RCC 7860 (cell line): ENCODE measurements at regions not wholly inside any gene's neighbourhood (a gene's known extent, or its start where the extent isn't known, plus 50 kb on each side); places are given as distances from the start of the nearest gene placed in this dataset.
"Not testable (repeated sequence)": the region's sequence is repeated elsewhere in the genome, so short reads cannot be mapped to it uniquely, and the experiment has no call there.

Experiments used
- DNase-seq: peaks from one replicate; pipeline ENCODE4 v3.0.0-alpha.2; 2015; ENCODE audit warnings: low spot score
- FAIRE-seq: peaks from 2 replicates; lab custom pipeline; 2012; peaks lifted over from hg19 to GRCh38; lab: Jason Lieb, UNC

DNA sequence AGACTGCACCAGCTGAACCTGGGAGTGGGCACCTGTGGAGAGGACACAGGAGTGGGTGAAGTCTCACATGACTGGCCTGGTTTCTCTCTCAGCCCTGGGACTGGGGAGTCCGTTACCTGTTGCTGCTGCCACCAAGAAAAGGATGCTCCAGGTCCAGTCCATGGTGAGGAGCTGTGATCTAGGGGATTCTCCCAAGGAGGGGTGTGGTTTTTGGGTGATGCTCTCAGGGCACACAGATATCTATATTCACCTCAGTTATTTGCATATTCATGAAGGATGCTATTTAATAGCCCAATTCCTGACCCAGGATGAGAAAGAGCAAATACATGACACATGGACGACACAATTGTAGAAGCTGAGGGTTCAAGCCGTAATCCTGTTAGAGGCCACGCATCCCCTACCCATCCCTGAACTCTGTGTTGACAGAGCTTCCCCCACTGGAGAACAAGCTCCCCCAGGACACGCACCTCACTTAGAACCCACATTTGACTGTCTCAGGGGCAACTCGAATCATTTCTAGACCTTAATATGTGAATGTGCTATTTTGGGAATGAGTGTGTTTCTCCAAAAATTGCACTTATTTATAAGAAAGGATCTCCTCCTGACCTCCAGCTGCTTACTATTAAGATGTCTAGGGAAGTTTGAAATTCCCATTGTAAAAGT is 658.9 kb downstream of the TMEM121 start:
- not testable (repeated sequence) for FAIRE-seq

DNA sequence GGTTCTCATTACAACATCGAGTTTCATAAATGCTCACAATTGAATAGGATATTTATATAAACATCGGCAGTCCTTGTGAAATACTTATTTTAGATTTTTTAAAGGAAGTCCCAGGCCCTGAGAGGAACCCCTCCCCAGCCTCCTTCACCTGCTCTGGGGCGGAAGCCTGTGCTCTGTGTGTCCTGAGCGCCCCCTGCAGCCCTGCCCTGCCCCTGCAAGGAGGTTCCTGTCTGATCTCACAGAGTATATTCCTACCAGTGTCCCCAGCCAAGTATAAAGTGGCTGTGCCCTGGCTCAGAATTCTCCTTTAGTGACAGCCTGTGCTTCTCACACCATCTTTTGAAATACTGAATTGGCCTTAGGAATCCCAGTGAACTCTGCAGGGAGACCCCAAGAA is 659.5 kb downstream of the TMEM121 start:
- no peak for FAIRE-seq
- DNase-seq: no peak

More for the DNA sequence above, 658.9 kb downstream of the TMEM121 start:
- DNase-seq: not testable (repeated sequence)

DNA sequence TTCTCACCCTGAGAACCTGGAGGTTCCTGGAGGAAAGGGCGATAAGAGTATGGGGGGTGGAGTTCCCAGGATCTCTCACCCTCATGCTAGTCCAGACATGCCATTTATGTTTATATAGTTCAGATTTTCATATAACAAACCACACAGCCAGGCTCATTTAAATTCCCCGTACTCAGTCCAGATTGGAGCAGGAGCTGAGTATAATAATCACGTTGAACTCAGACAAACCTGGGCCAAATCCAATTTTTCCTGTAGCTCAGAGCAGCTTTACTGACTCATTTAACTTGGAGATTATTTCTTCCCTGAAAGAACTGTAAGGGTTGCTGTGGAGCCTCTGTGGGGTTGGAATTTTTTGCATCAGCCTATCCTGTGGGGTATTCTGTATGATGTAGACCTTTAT is 660.8 kb downstream of the TMEM121 start:
- no peak for FAIRE-seq
- no peak for DNase-seq

DNA sequence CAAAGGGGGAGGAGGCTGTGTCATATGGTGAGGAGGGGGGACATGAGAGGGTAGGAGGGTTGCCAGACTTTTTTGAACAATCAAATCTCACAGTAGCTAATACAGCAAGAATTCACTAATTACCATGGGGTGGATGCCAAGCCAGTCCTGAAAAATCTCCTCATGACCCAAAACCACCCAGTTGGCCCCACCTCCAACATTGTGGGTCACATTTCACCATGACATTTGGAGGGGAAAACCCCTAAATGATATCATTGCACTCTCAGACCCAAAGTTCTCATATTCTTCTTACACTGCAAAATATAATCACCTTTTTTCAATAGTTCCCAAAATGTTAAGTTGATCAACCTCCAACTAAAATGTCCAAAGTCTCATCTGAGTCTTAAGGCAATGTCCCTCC is 666.3 kb downstream of the TMEM121 start:
- not testable (repeated sequence) for DNase-seq, FAIRE-seq

DNA sequence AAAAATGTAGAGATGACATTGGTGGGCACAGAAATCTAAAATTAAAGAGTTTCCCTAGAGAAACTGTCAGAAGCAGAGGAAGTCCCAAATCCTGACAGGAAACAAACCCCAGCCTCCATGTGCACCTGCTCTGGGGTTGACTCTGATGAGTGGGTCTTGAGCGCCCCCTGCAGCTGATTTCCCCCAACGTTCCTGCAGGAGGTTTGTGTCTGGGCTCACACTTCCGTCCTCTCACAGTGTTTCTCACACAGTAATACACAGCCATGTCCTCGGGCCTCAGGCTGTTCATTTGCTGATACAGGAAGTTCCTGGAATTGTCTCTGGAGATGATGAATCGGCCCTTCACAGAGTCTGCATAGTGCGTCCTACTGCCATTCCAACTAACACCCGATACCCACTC is 670.1 kb downstream of the TMEM121 start:
- not testable (repeated sequence) for FAIRE-seq, DNase-seq

DNA sequence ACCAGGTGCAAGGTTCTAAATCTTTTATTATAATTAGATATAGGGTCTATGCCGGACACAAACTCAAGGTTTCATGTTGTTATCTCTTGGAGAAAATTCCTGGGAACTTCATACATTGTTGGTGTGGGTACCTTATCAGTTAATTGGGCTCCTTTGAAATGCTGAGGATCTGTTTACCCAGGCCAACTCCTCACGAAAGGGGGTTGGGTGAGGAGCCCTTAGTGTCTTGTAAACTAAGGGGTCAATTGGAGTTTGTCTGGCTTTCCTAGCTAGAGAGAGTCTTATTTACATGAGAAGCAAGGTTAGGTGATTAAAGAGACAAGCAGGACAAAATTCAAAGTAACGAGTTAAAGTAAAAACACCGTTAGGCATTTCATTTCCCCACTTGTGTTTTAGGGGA is 670.9 kb downstream of the TMEM121 start:
- FAIRE-seq, DNase-seq: not testable (repeated sequence)

DNA sequence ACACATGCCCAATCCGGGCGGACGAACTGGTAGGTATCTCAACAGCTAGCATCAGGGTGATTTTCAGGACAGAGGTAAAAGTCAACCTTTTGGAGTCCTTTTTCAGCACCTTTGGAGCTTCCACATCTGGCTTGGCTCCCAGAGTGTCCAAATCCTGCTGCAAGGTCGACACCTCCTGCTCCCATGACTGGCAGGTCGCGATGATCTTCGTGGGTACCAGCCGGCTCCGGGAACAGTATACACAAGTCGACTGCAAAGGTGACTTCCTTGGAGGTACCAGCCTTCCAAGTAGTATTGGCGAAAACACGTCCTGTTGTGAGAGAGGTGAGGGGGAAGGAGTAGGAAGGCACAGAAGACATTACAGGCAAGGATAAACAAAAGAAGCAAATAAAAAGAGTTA is 672.7 kb downstream of the TMEM121 start:
- FAIRE-seq: no peak

DNA sequence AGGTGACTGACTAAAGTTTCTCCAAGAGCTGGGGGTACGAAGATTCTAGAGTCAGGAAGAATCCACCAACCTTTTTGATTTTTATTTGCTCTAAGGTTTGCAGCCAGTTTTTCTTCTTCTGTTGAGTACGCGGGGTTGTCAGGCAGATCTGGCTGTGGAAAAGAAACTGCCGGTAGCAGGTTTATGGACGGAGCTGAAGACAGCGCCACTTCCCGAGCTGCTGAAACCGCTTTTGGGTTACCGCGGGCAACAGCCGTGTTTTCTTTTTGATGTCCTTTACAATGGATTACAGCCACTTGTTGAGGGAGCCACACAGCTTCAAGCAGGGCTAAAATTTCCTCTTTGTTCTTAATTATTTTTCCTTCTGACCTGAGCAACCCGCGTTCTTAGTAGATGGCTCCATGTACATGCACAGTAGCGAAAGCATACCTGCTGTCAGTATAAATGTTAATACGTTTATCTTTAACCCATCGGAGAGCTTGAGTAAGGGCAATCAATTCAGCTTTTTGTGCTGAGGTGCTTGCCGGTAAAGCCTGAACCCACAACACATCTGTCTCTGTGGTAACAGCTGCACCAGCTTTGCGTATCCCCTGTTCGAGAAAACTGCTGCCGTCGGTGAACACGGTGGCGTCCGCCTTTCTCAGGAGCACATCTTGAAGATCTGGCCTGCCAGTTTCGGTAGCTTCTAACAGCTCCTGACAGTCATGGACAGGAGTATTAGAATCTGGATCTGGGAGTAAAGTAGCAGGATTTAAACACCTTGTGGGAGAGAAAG is 674.3 kb downstream of the TMEM121 start:
- DNase-seq: no peak
- FAIRE-seq: no peak

More for the DNA sequence above, 672.7 kb downstream of the TMEM121 start:
- DNase-seq: no peak

DNA sequence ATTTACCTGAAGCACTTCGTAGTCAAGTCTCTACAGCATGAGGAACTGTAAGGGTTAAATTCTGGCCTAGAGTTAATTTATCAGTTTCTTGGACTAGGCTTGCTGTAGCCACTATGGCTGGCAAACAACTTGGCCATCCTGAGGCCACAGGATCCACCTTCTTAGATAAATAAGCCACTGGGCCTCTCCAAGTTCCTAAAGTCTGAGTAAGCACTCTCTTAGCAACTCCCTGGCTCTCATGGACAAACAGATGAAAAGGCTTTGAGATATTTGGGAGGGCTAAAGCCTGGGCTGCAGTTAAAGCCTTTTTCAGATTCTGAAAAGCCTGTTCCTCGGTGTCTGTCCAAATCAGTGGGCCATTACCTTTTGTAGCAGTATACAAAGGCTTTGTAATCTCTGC is 675.0 kb downstream of the TMEM121 start:
- no peak for FAIRE-seq
- DNase-seq: no peak

DNA sequence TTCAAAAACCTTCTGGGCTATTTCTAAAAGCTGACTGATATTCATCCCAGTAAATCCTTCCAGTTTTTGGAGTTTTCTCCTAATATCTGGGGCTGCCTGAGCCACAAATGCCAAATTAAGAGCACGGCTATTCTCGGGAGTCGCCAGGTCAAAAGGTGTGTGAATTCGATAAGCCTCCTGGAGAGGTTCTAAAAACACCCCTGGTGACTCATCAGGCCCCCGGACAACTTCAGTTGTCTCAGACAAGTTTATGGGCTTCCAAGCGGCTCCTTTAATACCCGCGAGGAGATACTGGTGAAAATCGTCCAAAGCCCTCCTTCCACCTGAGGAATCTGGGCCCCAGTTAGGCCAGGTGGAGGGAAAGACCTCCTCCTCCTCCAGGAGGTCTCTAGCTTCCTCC is 677.1 kb downstream of the TMEM121 start:
- no peak for FAIRE-seq
- no peak for DNase-seq

DNA sequence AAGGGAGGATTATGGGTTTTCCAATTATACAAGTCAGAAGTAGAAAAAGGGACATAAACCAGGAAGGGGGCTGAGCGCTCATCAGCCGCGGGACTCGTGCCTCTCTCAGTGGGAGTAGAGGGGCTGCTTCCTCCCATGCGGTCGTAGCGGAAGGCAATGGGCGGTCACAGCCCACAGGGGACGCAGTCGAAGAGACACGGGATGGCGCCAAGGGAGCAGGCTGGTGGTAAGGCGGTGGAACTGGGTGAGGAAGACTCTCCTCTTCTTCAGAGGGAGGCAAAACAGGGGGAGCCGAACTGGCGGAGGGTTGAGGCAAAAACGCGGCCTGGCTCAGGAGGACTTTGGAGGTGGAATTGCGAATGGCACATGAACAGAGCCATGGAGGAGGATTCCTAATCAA is 677.7 kb downstream of the TMEM121 start:
- DNase-seq (no peak), FAIRE-seq (no peak)

DNA sequence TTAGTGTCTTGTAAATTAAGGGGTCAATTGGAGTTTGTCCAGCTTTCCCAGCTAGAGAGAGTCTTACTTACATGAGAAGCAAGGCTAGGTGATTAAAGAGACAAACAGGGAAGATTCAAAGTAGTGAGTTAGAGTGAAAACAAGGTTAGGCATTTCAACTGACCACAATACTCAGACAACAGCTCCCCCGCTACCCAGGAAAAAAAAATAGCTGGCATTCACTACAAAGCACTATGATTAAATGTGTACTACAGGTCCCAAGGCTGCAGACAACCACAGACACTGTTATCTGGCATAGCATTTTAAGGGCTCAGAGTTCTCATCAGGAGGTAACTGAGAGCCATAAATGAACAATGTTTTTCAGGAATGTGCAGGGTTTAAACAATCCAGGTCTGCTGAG is 680.9 kb downstream of the TMEM121 start:
- DNase-seq (no peak), FAIRE-seq (no peak)

DNA sequence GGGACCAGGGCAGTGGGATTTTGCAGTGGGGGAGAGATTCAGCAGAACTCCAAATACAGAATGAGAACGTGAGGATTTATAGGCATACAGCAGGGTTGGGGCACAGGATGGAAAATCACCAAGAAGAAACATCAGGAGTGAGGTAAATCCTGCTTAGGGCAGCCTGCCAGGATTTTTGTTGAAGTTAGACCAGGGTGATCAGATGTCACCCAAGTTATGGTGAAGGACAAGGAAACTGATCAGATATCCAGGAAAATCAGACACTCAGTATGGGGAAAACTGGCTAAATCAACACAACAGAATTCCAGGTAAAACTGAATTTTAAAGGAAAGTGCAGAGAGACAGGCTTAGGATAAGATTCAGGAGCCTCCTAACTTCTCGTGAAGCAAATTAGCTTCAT is 682.4 kb downstream of the TMEM121 start:
- no peak for DNase-seq
- no peak for FAIRE-seq

DNA sequence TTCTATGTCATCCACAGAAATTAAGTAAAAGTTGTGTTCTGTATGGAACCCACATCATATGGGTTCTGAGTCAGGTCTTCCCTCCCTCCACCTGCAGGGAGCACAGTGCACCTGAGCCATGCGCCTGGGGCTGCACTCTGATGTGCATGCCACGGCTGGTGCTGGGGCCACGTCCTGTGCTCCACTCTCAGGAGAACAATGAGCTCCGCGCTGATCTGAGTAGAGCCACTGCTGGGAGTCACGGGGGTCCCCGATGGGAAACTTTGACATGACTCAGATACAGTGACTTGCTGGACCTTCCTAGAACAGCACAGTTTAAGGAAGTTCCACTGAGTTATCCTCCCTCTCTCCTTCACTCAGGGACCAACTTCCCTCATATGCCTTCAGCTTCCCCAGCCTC is 683.4 kb downstream of the TMEM121 start:
- FAIRE-seq: no peak

DNA sequence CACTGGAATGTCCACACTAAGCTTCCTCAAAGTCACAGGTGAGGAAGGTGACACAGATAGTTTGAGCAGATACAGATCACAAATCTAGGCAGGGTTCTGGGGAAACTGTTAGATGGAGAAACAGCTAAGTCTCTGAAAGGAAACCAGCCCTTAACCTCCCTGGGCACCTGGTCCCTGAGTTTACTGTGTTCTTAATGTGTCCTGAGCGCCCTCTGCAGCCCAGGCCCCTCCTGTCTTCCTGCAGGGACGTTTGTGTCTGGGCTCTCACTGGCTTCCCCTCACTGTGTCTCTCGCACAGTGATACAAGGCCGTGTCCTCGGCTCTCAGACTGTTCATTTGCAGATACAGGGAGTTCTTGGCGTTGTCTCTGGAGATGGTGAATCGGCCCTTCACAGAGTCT is 684.3 kb downstream of the TMEM121 start:
- DNase-seq: no peak

More for the DNA sequence above, 683.4 kb downstream of the TMEM121 start:
- DNase-seq: no peak

DNA sequence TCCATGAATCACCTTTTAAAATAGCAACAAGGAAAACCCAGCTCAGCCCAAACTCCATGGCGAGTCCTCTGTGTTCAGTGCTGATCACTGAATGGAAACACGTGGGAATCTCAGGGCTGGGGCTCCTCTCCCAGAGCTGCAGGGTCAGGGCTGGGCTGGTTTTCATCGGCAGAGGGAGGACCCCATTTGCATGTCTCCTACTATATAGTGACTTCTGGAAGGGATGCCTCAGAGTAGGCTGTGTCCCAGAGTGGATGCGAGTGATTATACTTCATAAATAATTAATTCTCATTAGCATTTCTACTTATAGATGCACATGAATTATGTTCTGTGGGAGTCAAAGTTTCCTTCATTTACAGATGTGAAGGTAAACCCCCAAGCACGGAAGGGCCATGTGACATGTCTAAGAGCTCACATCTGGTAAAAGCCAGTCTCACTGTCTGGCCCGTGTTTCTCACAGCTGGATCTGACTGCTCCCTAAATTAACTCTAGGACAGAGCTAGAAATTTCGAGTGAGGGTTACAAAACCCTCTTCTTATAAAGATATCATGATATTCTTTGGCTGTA is 685.0 kb downstream of the TMEM121 start:
- FAIRE-seq (no peak), DNase-seq (no peak)

More for the DNA sequence above, 684.3 kb downstream of the TMEM121 start:
- no peak for FAIRE-seq

DNA sequence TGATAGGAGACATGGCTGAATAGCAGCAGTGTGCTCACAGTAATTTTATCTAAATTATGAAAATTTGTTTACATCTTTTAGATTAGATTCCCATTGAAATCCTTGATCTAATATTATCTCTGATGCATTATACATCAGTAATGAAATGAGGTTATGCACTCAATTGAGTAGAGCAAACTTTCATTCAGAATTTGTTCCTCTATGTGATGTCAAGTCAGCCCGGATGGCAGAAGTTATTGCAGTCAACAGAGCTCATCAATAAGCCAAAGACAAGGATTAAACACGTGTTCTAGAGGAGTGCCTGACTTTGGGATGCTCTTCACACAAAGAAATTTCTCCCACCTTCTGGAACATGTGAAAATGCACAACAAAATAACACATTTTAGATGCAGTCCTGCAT is 688.8 kb downstream of the TMEM121 start:
- FAIRE-seq: no peak
- no peak for DNase-seq

DNA sequence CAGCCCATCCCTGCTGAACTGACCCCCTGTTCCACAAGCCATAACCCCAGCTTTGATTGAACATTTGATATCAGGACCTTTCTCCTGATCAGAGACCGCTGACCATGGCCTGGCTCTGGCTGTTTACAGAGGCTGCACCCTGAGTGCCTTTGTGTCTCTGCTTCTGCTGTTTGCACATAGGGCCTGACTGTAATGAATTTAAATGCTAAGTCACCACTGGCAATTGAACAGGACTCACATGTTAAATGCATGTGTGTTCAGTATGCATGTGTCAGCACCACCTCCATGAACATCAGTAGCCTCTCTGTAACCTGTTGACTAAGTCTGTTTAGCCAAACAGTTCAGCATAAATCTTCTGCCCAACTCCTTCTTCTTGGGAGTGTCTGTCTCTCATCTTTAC is 690.3 kb downstream of the TMEM121 start:
- no peak for FAIRE-seq
- no peak for DNase-seq

DNA sequence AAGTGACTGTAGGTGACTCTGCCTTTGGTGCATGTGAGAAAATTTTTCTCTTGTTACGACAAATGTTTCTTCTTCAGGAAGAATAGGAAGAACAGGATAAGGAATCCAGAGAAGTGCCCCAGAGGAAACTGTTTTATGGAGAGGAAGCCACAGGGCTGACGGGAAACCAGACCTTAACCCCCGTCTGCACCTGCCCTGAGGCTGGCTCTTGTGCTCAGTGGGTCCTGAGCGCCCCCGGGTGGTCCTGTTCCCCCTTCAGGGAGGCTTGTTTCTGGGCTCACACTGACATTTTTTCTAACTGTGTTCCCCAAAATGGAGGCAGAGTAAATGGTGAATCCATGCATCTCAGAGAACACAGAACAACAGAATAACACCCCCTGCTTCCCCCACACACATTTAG is 691.8 kb downstream of the TMEM121 start:
- no peak for FAIRE-seq
- DNase-seq: no peak

DNA sequence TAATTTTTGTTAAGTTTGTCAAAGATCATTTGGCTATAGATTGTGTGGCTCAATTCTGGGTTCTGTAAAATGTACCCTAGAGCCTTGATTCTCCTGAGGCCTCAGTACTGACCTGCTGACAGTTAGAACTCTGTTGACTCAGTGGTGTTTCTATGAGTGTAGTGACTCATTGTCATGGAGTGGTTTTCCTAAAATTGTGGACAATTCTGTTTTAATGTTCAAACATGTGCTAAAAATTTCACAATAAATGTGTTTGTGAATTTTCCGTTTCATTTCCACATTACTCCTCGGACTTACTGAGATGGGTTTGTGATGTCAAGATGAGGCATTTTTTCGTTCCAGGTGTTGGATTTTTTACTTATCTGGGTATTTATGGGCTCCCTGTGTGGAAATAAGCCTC is 695.9 kb downstream of the TMEM121 start:
- no peak for DNase-seq
- no peak for FAIRE-seq

DNA sequence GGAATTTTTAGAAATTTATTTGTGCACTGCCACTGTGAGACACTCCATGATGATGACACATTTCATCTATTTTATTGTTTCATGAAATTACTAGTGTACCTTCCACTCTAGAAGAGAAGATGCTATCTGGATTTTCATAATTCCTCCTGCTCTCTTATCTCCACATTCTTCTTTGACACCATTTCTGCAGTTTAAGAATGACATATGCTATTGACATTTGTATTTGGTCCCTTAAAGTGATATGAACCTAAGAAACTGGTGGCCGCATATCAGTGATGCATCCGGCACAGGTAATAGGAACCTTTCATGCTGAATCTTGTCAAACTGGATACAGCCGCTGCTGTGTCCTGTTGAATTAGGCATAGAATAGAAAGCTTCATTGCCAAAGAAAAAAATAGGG is 696.3 kb downstream of the TMEM121 start:
- FAIRE-seq: no peak
- DNase-seq: no peak

DNA sequence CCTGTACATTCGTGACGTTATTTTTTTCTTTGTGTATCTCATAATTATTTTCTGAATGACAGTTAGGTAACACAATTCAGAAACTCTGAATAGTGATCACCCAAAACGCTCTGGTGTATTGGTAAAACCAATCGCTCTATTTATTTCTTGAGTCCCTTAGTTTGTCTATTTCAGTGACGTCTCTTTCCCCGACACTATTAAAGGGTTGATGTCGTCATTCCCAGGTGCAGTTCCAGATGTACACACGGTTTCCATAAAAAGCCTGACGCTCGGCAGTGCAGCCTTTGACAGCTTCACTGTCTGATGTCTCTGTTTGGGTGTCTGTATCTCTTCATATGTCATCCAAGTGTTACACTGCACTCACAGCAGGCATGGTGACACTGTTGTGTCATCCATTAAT is 701.4 kb downstream of the TMEM121 start:
- DNase-seq: no peak
- no peak for FAIRE-seq
